NB4 (cell line): ENCODE measurements at regions not wholly inside any gene's neighbourhood (a gene's known extent, or its start where the extent isn't known, plus 50 kb on each side); places are given as distances from the start of the nearest gene placed in this dataset.
A peak's percentile ranks its signal among the peaks of the same experiment; 100 is the strongest.

Experiments used
- DNase-seq: peaks from one replicate; pipeline ENCODE4 v3.0.0; 2010; ENCODE audit warnings: low read depth
- H3K4me3 ChIP-seq: one replicate; pipeline ENCODE4 v1.5.1; 2011; ENCODE audit warnings: mild to moderate bottlenecking, low read depth, low read length, moderate library complexity
- CTCF ChIP-seq: IDR thresholded peaks from one replicate; pipeline ENCODE4 v1.5.1; 2012; ENCODE audit warnings: low read depth, low read length
- MYC ChIP-seq: IDR thresholded peaks from 2 replicates; pipeline ENCODE4 v1.6.1; 2011; ENCODE audit warnings: low read depth, low read length
- POLR2A ChIP-seq: IDR thresholded peaks from 2 replicates; pipeline ENCODE4 v1.6.1; 2011; ENCODE audit warnings: mild to moderate bottlenecking; ENCODE audit not compliant: insufficient read length; ENCODE audit errors: extremely low read depth
- TF ChIP-seq, protein P1 (sequence below): IDR thresholded peaks from 2 replicates; pipeline ENCODE4 v1.6.1; 2011; ENCODE audit warnings: low read depth, low read length

DNA sequence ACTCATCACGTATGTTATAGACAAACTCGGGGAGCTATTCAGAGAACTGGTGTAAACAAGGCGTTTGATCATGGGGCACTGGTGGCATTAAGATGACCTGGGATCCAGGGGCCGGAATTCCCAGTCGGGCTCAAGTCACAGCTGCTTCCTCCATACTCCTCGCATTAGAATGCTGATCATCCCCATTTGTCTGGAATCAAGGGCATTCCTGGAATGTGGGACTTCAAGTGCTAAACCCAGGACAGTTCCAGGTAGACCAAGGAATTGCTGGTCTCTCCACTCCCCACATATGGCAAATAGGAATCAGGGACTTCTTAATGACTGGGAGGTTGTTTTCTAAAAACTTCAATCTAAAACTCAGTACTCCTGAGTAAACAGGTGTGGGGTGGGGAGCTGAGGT, 355.7 kb upstream of the RAB6C start:
- DNase-seq: no peak
- TF ChIP-seq, protein P1, sequence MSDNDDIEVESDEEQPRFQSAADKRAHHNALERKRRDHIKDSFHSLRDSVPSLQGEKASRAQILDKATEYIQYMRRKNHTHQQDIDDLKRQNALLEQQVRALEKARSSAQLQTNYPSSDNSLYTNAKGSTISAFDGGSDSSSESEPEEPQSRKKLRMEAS: no peak
- TF ChIP-seq CTCF (no peak), POLR2A (no peak), MYC (no peak)
- H3K4me3 ChIP-seq: no peak overlapping the region

DNA sequence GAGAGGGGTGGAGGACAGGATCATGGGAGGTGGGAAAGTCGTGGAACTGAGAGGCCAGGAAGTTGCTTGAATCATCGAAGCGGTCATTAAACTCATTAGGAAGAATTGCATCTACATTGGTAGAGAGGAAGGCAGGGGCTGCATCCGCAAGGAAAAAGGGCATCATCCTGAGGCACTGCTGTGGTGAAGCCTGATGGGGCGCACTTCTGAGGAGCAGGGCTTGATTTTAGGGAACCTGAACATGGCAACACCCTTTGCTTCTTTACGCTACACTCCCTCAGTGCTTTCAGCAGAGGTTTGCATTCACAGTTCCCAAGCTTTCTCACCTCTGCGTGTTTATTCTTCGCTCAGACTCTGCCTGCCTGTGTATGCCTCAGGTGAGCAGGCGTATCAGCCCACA, 352.0 kb upstream of the RAB6C start:
- no peak overlapping the region for H3K4me3 ChIP-seq
- no peak for TF ChIP-seq POLR2A
- TF ChIP-seq CTCF: peak; percentile 15
- no peak for TF ChIP-seq MYC
- TF ChIP-seq, protein P1: no peak

GRCh38 chr2:129636692-129637091, 342.8 kb upstream of the RAB6C start:
- no peak overlapping the region for H3K4me3 ChIP-seq
- TF ChIP-seq POLR2A (no peak), CTCF (no peak), MYC (no peak)
- TF ChIP-seq, protein P1: no peak
- no peak for DNase-seq

More for the DNA sequence above, 352.0 kb upstream of the RAB6C start:
- DNase-seq: no peak

DNA sequence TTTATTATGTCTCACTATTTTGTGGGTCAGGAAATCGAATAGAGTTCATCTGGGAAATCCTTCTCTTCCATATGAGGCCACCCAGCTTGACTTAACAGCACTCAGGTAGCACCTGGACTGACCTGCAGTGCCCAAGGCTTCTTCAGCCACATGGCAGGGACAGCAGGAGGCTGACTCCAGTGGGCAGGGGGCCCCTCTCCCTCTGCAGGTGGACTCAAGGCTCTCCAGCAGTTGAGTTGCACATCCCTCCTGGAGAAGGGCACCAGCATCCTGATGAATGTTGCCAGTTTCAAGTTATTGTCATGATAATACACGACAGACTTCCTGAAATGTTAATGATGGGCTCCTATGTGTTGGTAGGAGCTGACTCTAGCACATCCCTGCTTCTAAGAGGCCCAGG, 338.1 kb upstream of the RAB6C start:
- TF ChIP-seq, protein P1: no peak
- TF ChIP-seq POLR2A (no peak), CTCF (no peak), MYC (no peak)
- no peak for DNase-seq
- no peak overlapping the region for H3K4me3 ChIP-seq

GRCh38 chr2:129642526-129643043, 336.9 kb upstream of the RAB6C start:
- H3K4me3 ChIP-seq: no peak overlapping the region
- no peak for DNase-seq
- TF ChIP-seq CTCF: no peak
- TF ChIP-seq POLR2A: no peak
- TF ChIP-seq MYC: no peak
- TF ChIP-seq, protein P1: no peak
